Left ventricle myocardium inferior (tissue), 1 donor: ENCODE measurements at regions not wholly inside any gene's neighbourhood (a gene's known extent, or its start where the extent isn't known, plus 50 kb on each side); places are given as distances from the start of the nearest gene placed in this dataset.
"Not testable (repeated sequence)": the region's sequence is repeated elsewhere in the genome, so short reads cannot be mapped to it uniquely, and the experiment has no call there.

Experiments used
- DNase-seq: peaks from one replicate; pipeline ENCODE4 v3.0.0-alpha.2; 2020
- H3K27ac ChIP-seq: fragments of 200-600 bp; replicated peaks from 2 replicates; pipeline ENCODE4 v1.8.0; 2021
- H3K27me3 ChIP-seq: fragments of 200-600 bp; 2 replicates; pipeline ENCODE4 v1.8.0; 2021; ENCODE audit warnings: low read depth
- H3K36me3 ChIP-seq: fragments of 200-600 bp; 2 replicates; pipeline ENCODE4 v1.8.0; 2021
- H3K4me1 ChIP-seq: fragments of 200-600 bp; 2 replicates; pipeline ENCODE4 v1.8.0; 2021
- H3K4me3 ChIP-seq: fragments of 200-600 bp; 2 replicates; pipeline ENCODE4 v1.8.0; 2021; ENCODE audit warnings: mild to moderate bottlenecking, moderate library complexity
- H3K9me3 ChIP-seq: fragments of 200-600 bp; replicated peaks from 2 replicates; pipeline ENCODE4 v1.8.0; 2021
- intact Hi-C: fragments of 100-400 bp; cut with micrococcal nuclease; formaldehyde crosslinking; loops from one replicate; pipeline ENCODE4 v1.11.0; 2022
- TF ChIP-seq, protein P1 (sequence below): fragments of 200-600 bp; IDR thresholded peaks from 2 replicates; pipeline ENCODE4 v1.8.0; 2021; ENCODE audit warnings: antibody characterized with exemption, mild to moderate bottlenecking, borderline replicate concordance
- donor health status: DM: no; HTN: yes; CAD: no; lungs with severe emphysema.

DNA sequence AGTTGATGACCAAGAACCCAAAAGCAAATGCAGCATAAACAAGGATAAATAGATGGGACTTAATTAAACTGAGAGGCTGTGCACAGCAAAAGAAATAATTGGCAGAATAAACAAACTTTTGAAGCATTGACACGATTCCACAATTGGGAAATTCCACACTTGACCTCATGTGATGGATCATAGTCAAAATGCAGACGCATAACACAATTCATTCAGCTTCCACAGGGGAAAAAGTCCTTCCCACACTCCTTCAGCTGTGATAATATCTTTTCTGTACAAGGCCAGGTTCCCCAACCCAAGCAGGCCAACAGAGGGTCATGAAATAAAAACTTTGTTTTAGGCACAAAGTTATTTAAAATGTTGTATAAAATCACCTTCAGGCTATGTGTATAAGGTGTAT is 66.6 kb upstream of the SLIT2 start:
- TF ChIP-seq, protein P1, sequence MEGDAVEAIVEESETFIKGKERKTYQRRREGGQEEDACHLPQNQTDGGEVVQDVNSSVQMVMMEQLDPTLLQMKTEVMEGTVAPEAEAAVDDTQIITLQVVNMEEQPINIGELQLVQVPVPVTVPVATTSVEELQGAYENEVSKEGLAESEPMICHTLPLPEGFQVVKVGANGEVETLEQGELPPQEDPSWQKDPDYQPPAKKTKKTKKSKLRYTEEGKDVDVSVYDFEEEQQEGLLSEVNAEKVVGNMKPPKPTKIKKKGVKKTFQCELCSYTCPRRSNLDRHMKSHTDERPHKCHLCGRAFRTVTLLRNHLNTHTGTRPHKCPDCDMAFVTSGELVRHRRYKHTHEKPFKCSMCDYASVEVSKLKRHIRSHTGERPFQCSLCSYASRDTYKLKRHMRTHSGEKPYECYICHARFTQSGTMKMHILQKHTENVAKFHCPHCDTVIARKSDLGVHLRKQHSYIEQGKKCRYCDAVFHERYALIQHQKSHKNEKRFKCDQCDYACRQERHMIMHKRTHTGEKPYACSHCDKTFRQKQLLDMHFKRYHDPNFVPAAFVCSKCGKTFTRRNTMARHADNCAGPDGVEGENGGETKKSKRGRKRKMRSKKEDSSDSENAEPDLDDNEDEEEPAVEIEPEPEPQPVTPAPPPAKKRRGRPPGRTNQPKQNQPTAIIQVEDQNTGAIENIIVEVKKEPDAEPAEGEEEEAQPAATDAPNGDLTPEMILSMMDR, result no peak
- Histone ChIP-seq H3K4me3 (no peak overlapping the region), H3K27ac (no peak overlapping the region), H3K4me1 (no peaks in the 10 kb centered on the region), H3K27me3 (no peaks in the 10 kb centered on the region), H3K36me3 (no peaks in the 10 kb centered on the region), H3K9me3 (peaks cover 30% of the 10 kb centered on the region)
- DNase-seq, result no peak
- intact Hi-C loops, result no loop called here

DNA sequence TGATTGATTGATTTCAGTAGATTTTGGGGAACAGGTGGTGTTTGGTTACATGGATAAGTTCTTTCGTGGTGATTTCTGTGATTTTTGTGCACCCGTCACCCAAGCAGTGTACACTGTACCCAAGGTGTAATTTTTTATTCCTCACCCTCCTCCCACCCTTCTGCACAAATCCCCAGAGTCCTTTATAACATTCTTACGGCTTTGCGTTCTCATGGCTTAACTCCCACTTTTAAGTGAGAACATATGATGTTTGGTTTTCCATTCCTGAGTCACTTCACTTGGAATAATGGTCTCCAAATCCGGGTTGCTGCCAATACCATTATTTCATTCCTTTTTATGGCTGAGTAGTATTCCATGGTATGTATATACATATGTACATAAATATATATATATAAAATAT is 68.6 kb upstream of the SLIT2 start:
- DNase-seq, H3K4me1 ChIP-seq, H3K4me3 ChIP-seq, H3K27ac ChIP-seq, H3K36me3 ChIP-seq, H3K27me3 ChIP-seq, intact Hi-C loops: not testable (repeated sequence)
- peaks cover 45% of the 10 kb centered on the region for H3K9me3 ChIP-seq

DNA sequence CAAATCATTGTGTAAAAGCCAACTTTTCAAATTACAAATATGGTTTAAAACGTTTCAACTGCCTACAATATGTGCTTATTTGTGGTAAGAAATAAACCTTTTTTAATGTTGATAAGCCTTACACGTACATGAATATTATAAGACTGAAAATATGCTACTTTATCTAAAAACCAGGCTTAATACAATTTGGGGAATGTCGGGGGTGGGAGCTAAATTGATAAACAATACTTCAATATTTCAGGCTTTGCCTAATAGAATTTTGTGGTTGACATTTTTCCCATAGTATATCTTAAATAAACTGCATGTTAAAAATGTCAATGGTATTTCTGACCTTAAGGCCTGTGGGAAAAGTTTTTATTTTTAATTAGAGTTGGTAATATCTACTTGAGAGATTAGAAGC is 69.8 kb upstream of the SLIT2 start:
- TF ChIP-seq, protein P1, result no peak
- H3K27ac ChIP-seq, result no peak overlapping the region
- no peaks in the 10 kb centered on the region for H3K27me3 ChIP-seq
- DNase-seq, result no peak
- H3K9me3 ChIP-seq, result peaks cover 53% of the 10 kb centered on the region
- H3K4me1 ChIP-seq, result no peaks in the 10 kb centered on the region
- no peaks in the 10 kb centered on the region for H3K36me3 ChIP-seq
- no peak overlapping the region for H3K4me3 ChIP-seq
- intact Hi-C loops, result no loop called here

DNA sequence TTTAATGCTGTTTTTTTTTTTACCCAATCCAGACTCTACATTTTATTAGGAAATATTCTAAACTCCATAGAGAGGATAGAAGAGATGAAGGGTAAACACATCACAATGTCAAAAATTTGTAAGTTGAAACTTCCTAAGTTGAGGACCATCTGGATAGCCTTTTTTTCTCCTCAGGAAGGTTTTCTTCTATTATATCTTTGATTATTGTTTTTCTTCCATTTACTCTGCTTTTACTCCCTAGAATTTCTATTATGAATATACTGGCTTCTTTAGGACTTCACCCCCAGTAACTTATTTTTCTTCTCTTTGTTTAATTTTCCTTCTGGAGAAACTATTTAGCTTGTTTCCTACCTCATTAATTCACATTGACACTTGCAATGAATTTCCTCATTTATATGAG is 71.2 kb upstream of the SLIT2 start:
- no peaks in the 10 kb centered on the region for H3K4me1 ChIP-seq
- H3K27me3 ChIP-seq, result no peaks in the 10 kb centered on the region
- H3K9me3 ChIP-seq, result peaks cover 67% of the 10 kb centered on the region
- H3K36me3 ChIP-seq, result no peaks in the 10 kb centered on the region
- no peak overlapping the region for H3K4me3 ChIP-seq
- TF ChIP-seq, protein P1, result no peak
- intact Hi-C loops, result no loop called here
- DNase-seq, result no peak
- no peak overlapping the region for H3K27ac ChIP-seq

DNA sequence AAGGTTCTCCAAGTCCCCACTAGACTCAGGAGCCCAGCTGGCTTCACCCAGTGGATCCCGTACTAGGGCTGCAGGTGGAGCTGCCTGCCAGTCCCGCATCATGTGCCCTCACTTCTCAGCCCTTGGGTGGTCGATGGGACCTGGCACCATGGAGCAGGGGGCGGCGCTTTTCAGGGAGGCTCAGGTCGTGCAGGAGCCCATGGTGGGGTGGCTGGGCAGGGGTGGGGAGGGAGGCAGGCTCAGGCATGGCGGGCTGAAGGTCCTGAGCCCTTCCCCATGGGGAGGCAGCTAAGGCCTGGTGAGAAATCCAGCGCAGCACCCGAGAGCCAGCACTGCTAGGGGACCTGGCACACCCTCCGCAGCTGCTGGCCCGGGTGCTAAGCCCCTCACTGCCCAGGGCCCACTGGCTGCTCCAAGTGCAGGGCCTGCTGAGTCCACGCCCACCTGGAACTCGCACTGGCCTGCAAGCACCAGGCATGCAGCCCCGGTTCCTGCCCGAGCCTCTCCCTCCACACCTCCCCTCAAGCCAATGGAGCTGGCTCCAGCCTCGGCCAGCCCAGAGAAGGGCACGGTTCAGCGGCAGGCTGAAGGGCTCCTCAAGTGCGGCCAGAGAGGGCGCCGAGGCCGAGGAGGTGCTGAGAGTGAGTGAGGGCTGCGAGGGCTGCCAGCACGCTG is 72.7 kb upstream of the SLIT2 start:
- intact Hi-C loops, result no loop called here
- TF ChIP-seq, protein P1, result no peak
- Histone ChIP-seq H3K4me3 (no peak overlapping the region), H3K36me3 (no peaks in the 10 kb centered on the region), H3K4me1 (no peaks in the 10 kb centered on the region), H3K27me3 (no peaks in the 10 kb centered on the region), H3K9me3 (peaks cover 60% of the 10 kb centered on the region), H3K27ac (no peak overlapping the region)
- no peak for DNase-seq

DNA sequence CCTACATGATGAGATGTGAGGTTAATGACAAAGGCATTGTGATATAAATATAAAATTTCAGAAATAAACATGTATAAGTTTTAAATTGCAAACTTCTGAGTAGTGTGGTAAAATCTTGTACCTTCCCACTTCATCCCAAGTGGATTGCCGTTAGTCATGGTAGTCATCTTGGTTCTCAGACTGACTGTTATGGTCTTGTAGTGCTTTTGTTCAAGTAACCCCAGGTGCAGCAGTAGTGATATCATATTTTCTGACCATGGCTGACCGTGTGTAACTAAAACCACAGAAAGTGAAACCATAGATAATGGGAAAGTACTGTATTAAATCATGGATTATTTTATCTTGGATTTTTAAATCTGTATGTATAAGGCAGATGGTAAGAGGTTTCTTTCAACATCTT is 74.8 kb upstream of the SLIT2 start:
- H3K9me3 ChIP-seq, result peaks cover 55% of the 10 kb centered on the region
- H3K27me3 ChIP-seq, result no peaks in the 10 kb centered on the region
- H3K4me3 ChIP-seq, result no peak overlapping the region
- intact Hi-C loops, result no loop called here
- H3K36me3 ChIP-seq, result no peaks in the 10 kb centered on the region
- no peak overlapping the region for H3K27ac ChIP-seq
- no peak for DNase-seq
- H3K4me1 ChIP-seq, result no peaks in the 10 kb centered on the region
- TF ChIP-seq, protein P1, result no peak
